HG03378 (cell line): ENCODE measurements at regions not wholly inside any gene's neighbourhood (a gene's known extent, or its start where the extent isn't known, plus 50 kb on each side); places are given as distances from the start of the nearest gene placed in this dataset.

Experiments
- ATAC-seq: cut with Tn5 transposase; IDR thresholded peaks from one replicate; pipeline ENCODE4 v1.9.1; 2021; ENCODE audit warnings: mild to moderate bottlenecking, moderate library complexity; ENCODE audit not compliant: unreplicated experiment

GRCh38 chr5:57696825-57697570, 214.4 kb upstream of the ACTBL2 start:
- no peak for ATAC-seq

- no peak for ATAC-seq
Measured at GRCh38 chr5:57696389-57696769, 213.8 kb upstream of the ACTBL2 start.

- ATAC-seq: no peak
Measured at GRCh38 chr5:57695706-57696388, 213.2 kb upstream of the ACTBL2 start.

GRCh38 chr5:57695179-57695578, 212.6 kb upstream of the ACTBL2 start:
- no peak for ATAC-seq

GRCh38 chr5:57693488-57694305, 211.1 kb upstream of the ACTBL2 start:
- ATAC-seq: no peak

GRCh38 chr5:57692582-57693487, 210.2 kb upstream of the ACTBL2 start:
- ATAC-seq: peak; percentile 58

- ATAC-seq: no peak
Measured at GRCh38 chr5:57690724-57691123, 208.1 kb upstream of the ACTBL2 start.

GRCh38 chr5:57687596-57687995, 205.0 kb upstream of the ACTBL2 start:
- no peak for ATAC-seq

GRCh38 chr5:57685516-57686255, 203.1 kb upstream of the ACTBL2 start:
- no peak for ATAC-seq

- no peak for ATAC-seq
Measured at GRCh38 chr5:57684299-57684702, 201.7 kb upstream of the ACTBL2 start.

GRCh38 chr5:57683036-57683630, 200.5 kb upstream of the ACTBL2 start:
- no peak for ATAC-seq

- no peak for ATAC-seq
Measured at GRCh38 chr5:57681942-57682341, 199.3 kb upstream of the ACTBL2 start.

GRCh38 chr5:57680686-57681085, 198.1 kb upstream of the ACTBL2 start:
- no peak for ATAC-seq

GRCh38 chr5:57677235-57677634, 194.6 kb upstream of the ACTBL2 start:
- no peak for ATAC-seq

- ATAC-seq: no peak
Measured at GRCh38 chr5:57676222-57677098, 193.8 kb upstream of the ACTBL2 start.

GRCh38 chr5:57675236-57675635, 192.6 kb upstream of the ACTBL2 start:
- no peak for ATAC-seq

- ATAC-seq: no peak
Measured at GRCh38 chr5:57671371-57671770, 188.8 kb upstream of the ACTBL2 start.

GRCh38 chr5:57666582-57666981, 184.0 kb upstream of the ACTBL2 start:
- no peak for ATAC-seq
